SU-DHL-6 (cell line): ENCODE measurements at regions not wholly inside any gene's neighbourhood (a gene's known extent, or its start where the extent isn't known, plus 50 kb on each side); places are given as distances from the start of the nearest gene placed in this dataset.

ENCODE experiments used
- H2AFZ ChIP-seq: fragments of 200-600 bp; sonication (generic); 2 replicates; pipeline ENCODE4 v1.6.1; 2014; ENCODE audit warnings: low read depth, mild to moderate bottlenecking, moderate library complexity, mixed read lengths, antibody characterized with exemption, low read length; ENCODE audit not compliant: severe bottlenecking
- H3F3A ChIP-seq: fragments of 200-600 bp; shearing (Covaris generic); 2 replicates; pipeline ENCODE4 v1.6.0; 2016; ENCODE audit warnings: antibody characterized with exemption, mild to moderate bottlenecking; ENCODE audit not compliant: insufficient read depth
- H3K27ac ChIP-seq: fragments of 200-600 bp; sonication (generic); 2 replicates; pipeline ENCODE4 v1.5.1; 2016; ENCODE audit warnings: low read depth, mild to moderate bottlenecking, low read length, moderate library complexity, mixed read lengths
- H3K27me3 ChIP-seq: fragments of 200-600 bp; sonication (generic), shearing (Covaris generic); 2 replicates; pipeline ENCODE4 v1.6.0; 2014; ENCODE audit warnings: mild to moderate bottlenecking, low read length
- H3K36me3 ChIP-seq: fragments of 200-600 bp; sonication (generic); 2 replicates; pipeline ENCODE4 v1.6.1; 2014; ENCODE audit warnings: mild to moderate bottlenecking, low read length, mixed read lengths
- H3K4me2 ChIP-seq: fragments of 300-600, 200-600 bp; shearing (Covaris generic), sonication (generic); 2 replicates; pipeline ENCODE4 v1.6.0; 2014; ENCODE audit warnings: low read length, low read depth, mild to moderate bottlenecking; ENCODE audit not compliant: poor library complexity, severe bottlenecking
- H3K4me3 ChIP-seq: fragments of 200-600 bp; sonication (generic); 2 replicates; pipeline ENCODE4 v1.5.1; 2014; ENCODE audit warnings: antibody characterized with exemption, low read length, mild to moderate bottlenecking, mixed read lengths; ENCODE audit not compliant: insufficient read depth, poor library complexity, severe bottlenecking
- H3K79me2 ChIP-seq: fragments of 200-600 bp; sonication (generic); 2 replicates; pipeline ENCODE4 v1.6.1; 2014; ENCODE audit warnings: mild to moderate bottlenecking, low read length, moderate library complexity; ENCODE audit not compliant: insufficient read depth
- H3K9ac ChIP-seq: fragments of 200-600 bp; sonication (generic); 2 replicates; pipeline ENCODE4 v1.7.0; 2014; ENCODE audit warnings: mild to moderate bottlenecking, low read length
- H3K9me2 ChIP-seq: fragments of 200-600 bp; sonication (generic); replicated peaks from 2 replicates; pipeline ENCODE4 v1.6.1; 2014; ENCODE audit warnings: low read length; ENCODE audit not compliant: insufficient read depth
- H3K9me3 ChIP-seq: fragments of 200-600 bp; sonication (generic); 2 replicates; pipeline ENCODE4 v1.6.1; 2014; ENCODE audit warnings: low read length, mixed read lengths; ENCODE audit not compliant: insufficient read depth
- H4K20me1 ChIP-seq: fragments of 200-600 bp; sonication (generic); 2 replicates; pipeline ENCODE4 v1.6.1; 2014; ENCODE audit warnings: low read depth, mild to moderate bottlenecking, antibody characterized with exemption, low read length, moderate library complexity, mixed read lengths
- CTCF ChIP-seq: fragments of 200-600 bp; sonication (generic); IDR thresholded peaks from one replicate; pipeline ENCODE4 v1.5.1; 2017; ENCODE audit warnings: antibody characterized with exemption, mild to moderate bottlenecking, low read length, moderate library complexity; ENCODE audit not compliant: insufficient read depth, poor library complexity, severe bottlenecking
- EZH2phosphoT487 ChIP-seq: fragments of 200-600 bp; sonication (generic), shearing (Covaris generic); conservative IDR thresholded peaks from 2 replicates; pipeline ENCODE4 v1.6.1; 2018; ENCODE audit warnings: mild to moderate bottlenecking, antibody characterized with exemption, low read length, moderate library complexity, mixed read lengths

GRCh38 chr20:42020316-42020715 lies 402.1 kb upstream of the CHD6 start:
- no peak overlapping the region for H3K27ac ChIP-seq

GRCh38 chr20:42018979-42019378 lies 400.8 kb upstream of the CHD6 start:
- Histone ChIP-seq H3K36me3 (no peaks in the 10 kb centered on the region), H3K9me3 (no peaks in the 10 kb centered on the region), H3K4me3 (no peak overlapping the region), H3K9me2 (no peaks in the 10 kb centered on the region), H3K27ac (no peak overlapping the region), H3K4me2 (no peak overlapping the region), H3K27me3 (no peaks in the 10 kb centered on the region), H3F3A (no peaks in the 10 kb centered on the region), H4K20me1 (no peaks in the 10 kb centered on the region), H3K79me2 (no peaks in the 10 kb centered on the region), H2AFZ (no peak overlapping the region), H3K9ac (no peak overlapping the region)
- no peak for TF ChIP-seq EZH2phosphoT487
- peak; percentile 19 for TF ChIP-seq CTCF

More at GRCh38 chr20:42020316-42020715, 402.1 kb upstream of the CHD6 start:
- no peaks in the 10 kb centered on the region for H3K36me3 ChIP-seq
- TF ChIP-seq CTCF (no peak), EZH2phosphoT487 (no peak)
- H3K9me3 ChIP-seq = no peaks in the 10 kb centered on the region
- no peak overlapping the region for H3K4me3 ChIP-seq
- no peak overlapping the region for H2AFZ ChIP-seq
- no peak overlapping the region for H3K4me2 ChIP-seq
- H3K27me3 ChIP-seq = no peaks in the 10 kb centered on the region
- H3K9me2 ChIP-seq = no peaks in the 10 kb centered on the region
- no peaks in the 10 kb centered on the region for H4K20me1 ChIP-seq
- H3K79me2 ChIP-seq = no peaks in the 10 kb centered on the region
- H3F3A ChIP-seq = no peaks in the 10 kb centered on the region
- H3K9ac ChIP-seq = no peak overlapping the region

GRCh38 chr20:42010090-42010489 lies 391.9 kb upstream of the CHD6 start:
- Histone ChIP-seq H3K9me3 (peaks cover 8% of the 10 kb centered on the region; the same call in 1 of the 2 replicates), H3F3A (no peaks in the 10 kb centered on the region), H3K27me3 (no peaks in the 10 kb centered on the region), H3K79me2 (no peaks in the 10 kb centered on the region), H3K4me3 (no peak overlapping the region), H3K9me2 (no peaks in the 10 kb centered on the region), H3K4me2 (no peak overlapping the region), H3K36me3 (no peaks in the 10 kb centered on the region), H3K9ac (no peak overlapping the region), H2AFZ (no peak overlapping the region), H3K27ac (no peak overlapping the region), H4K20me1 (no peaks in the 10 kb centered on the region)
- TF ChIP-seq EZH2phosphoT487 (no peak), CTCF (no peak)
